Suppressor macrophage treated with lipopolysaccharide for 1 hour (primary cell): ENCODE measurements at regions not wholly inside any gene's neighbourhood (a gene's known extent, or its start where the extent isn't known, plus 50 kb on each side); places are given as distances from the start of the nearest gene placed in this dataset.

Source experiments
- DNase-seq, 3 donors: peaks; one replicate each; pipeline ENCODE4 v3.0.0-alpha.2; 2020 to 2022

DNA sequence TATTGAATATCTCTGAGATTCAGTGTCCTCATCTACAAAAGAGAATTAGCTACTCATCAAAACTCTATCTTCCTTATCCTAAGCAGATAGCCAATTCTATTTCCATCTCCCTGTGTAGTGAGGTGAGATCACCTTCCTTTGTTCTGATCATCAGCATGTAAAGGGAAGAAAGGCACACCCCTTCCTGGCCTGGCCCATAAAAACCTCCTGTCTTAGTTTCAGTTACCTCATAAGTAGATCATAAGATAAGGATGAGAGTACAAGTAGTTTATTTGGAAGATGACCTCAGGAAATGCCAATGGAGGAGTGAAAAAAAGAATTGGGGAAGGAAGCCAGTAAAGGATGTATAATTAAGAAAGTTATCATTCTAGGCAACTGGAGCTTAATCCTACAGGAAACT is 114.5 kb upstream of the GADL1 start:
- DNase-seq, result no peak

GRCh38 chr3:31009881-31010280 is 115.4 kb upstream of the GADL1 start:
- no peak for DNase-seq

DNA sequence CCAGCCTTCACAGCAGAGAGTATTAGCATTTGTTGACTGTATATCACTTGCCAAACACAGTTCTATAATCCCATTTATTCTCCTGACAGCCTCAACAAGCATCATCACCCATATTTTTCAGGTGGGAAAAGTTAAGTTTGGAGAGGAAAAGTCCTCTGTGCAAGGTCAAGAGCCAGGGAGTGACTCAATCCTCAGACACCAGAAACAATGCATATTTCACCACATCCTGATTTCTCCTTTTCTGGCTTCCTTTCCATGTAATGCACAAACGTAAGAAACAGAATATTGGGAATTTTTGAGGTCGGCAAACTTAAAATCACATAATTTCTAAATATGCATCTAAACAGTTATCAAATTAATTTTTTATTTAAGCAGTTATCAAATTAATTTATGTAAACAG is 116.0 kb upstream of the GADL1 start:
- peak; percentile 13 to 39 (median 32) for DNase-seq

DNA sequence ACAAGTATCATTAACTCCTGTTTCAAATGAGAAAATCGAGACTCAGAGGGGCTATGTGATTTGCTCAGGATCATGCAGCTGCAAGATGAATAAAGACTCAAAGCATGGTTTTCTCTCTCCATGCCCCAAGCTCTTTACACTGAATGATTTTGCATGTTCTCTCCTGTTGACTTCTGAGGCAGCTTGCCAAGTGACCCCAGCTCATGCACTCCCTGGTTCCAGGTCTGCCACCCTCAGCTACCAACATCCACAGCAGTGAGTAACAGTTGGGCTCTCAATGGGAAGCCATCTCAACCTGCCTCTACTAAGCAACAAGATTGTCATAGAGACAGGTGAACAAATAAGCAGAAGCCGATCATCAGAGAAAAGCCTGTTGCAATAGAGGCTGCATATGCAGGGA is 116.9 kb upstream of the GADL1 start:
- DNase-seq, result no peak

DNA sequence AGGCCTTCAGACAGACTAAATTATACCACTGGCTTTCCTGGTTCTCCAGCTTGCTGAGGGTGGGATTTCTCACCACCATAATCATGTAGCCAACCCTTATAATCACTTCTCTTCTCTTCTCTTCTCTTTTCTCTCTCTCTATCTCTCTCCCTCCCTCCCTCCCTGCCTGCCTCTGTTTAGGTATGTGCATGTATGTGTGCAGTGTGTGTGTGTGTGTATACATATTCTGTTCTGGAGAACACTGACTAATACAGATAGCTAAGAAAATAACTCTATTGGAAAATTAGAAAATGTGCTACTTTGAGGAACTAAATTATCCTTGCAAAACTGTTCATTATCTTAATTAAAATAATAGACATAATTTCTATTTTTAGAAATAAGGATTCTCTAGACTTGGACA is 118.6 kb upstream of the GADL1 start:
- no peak for DNase-seq

- DNase-seq, result no peak
These were observed 119.4 kb upstream of the GADL1 start for GRCh38 chr3:31013843-31014242.

DNA sequence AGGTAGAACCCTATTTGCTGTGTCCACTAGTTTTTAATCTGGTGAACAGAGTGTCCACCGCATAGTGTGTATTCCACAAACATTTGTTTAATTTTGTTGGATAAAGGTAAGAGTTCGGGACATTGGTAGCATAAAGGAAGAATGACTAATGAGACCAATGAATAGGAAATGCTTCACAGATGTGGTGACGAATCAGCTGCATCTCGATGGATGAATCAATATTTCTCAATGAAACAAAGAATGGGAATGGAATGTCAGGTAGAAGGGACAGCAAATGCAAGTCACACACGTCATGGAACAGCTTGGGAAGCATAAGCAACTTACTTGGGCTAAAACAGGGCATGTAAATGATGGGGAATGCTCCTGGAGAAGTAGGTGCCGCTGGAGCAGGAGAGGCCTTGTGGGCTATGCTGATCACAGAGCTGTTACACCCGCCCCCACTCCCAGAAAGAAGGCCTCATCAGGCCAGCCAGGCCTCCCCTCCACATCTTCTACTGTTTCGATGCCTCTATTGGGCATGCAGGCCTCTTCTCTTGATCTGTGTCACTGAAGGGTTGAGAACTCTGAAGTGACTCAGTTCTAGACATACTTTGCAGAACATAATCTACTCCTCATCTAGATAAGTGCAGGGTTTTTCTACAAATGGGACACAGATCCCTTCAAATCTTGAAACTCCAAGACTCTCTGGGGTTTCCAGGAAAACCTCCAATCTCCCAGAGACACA is 120.0 kb upstream of the GADL1 start:
- no peak for DNase-seq

- DNase-seq, result no peak
These were observed 121.7 kb upstream of the GADL1 start for GRCh38 chr3:31016196-31016595.

DNA sequence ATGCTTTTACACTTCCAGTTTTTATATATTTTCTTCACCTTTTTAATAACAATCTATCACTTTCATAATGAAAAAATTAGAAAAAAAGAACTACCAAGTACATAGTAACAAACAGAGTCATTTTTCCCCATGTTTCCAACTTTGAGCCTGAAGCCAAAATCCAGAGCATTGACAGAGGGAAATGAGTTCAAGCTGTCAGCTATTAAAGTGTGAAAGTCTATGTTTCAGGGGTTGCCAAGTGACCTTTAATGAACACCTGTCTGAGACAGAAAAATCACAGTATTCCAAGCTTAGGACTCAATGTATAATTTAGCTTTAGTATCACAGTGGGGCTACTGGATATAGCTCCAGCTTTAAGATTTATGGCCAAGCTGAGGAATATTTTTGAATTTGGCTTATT is 128.3 kb upstream of the GADL1 start:
- DNase-seq, result no peak

GRCh38 chr3:31025541-31025940 is 131.1 kb upstream of the GADL1 start:
- DNase-seq, result peak; percentile 19 to 29 (median 23)

GRCh38 chr3:31027191-31027761 is 132.8 kb upstream of the GADL1 start:
- DNase-seq, result no peak

DNA sequence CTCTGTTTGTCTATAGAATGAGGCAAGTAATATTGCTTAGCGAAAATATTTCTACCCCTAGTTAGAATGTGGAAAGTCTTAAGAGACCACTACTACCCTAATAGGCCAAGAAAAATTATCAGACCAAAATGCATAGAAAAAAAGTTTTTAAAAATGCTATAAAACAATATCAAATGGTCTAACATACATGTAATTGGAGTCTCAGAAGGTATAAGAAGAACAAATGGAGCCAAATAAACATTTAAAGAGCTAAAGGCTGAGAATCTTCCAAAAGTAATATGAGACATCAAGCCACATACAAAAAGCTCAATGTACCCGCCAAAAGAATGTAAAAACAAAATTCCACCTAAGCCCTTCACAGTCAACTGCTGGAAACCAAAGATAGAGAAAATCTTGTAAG is 133.5 kb upstream of the GADL1 start:
- DNase-seq, result no peak

- DNase-seq, result no peak
These were observed 134.3 kb upstream of the GADL1 start for GRCh38 chr3:31028766-31029165.

DNA sequence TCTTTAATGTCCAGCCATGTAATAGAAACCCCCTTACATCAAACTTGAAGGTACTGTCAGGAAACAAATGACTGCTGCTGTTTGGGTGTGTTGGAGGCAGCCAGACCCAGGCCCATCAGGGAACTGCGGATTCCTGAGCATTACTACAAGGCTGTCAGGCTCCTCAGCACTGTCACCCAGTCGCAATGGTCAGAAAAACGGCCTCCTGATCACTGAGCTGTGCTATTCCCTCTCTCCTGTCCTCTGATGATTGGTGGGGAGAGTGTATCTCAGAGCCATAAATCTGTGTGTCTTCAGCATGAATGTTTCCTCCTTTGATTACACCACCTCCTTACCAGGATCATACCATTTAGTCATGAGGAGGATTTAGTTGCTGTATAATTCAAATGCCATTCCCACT is 135.2 kb upstream of the GADL1 start:
- no peak for DNase-seq

DNA sequence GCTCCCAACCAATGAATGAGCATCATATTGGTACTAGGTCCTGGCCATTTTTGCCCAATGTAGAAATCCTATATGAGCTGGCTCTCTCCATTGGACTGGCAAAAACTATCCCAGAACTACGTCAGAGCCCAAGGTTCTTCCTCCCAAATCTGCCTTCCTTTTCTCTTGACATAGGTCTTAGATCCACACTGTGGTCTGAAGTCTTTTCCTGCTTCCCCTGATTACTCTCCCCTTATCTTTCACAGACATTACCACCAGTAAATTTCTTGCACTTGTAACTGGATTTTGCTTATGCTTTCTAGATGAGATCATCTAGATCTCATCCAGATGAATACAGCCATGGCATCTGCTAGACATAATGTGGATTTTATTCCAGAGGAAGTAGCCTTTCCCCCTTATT is 141.2 kb upstream of the GADL1 start:
- no peak for DNase-seq

GRCh38 chr3:31038086-31038739 is 143.8 kb upstream of the GADL1 start:
- DNase-seq, result no peak

GRCh38 chr3:31039145-31039544 is 144.7 kb upstream of the GADL1 start:
- peak; percentile 10 to 22 (median 11) for DNase-seq

DNA sequence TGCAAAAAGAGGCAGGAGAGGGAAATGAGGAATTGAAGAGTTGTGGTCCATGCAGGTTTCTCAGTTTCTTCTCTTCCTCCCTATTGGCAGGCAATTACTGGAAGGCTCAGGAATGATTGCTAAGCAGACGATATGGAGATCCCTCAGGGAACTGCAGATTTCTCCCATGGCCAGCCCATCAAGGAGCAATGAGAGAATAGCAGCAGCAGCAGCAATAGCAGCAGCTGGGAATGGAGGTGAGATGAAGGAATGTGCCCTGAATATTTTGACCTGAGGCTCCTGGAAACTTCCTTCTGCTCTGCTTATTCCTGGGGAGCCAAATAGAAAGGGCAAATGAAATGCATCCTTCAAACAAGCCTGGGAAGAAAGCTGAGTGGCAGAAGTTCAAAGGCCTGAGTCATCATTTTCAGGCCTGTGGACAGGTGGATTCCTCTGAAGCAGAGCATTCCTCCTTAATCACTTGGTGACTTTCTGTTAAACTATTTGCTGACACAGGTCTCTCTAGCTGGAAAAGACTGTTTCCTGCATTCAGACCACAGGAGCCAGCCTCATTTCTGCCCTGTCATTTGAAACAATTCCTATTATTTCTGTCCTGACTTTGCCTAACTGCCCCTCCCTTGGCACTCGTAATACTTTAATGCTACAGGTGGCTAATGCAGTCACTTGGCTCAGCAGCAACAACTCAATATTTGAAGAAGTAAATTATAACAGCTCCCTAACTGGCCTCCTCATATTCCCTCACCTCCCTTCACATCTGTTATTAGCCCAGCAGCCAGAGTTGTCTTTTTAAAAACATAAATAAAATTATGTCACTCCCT is 146.9 kb upstream of the GADL1 start:
- no peak for DNase-seq

GRCh38 chr3:31043184-31043819 is 148.8 kb upstream of the GADL1 start:
- DNase-seq, result peak; percentile 34 to 51 (median 49)

GRCh38 chr3:31047673-31048072 is 153.2 kb upstream of the GADL1 start:
- no peak for DNase-seq

DNA sequence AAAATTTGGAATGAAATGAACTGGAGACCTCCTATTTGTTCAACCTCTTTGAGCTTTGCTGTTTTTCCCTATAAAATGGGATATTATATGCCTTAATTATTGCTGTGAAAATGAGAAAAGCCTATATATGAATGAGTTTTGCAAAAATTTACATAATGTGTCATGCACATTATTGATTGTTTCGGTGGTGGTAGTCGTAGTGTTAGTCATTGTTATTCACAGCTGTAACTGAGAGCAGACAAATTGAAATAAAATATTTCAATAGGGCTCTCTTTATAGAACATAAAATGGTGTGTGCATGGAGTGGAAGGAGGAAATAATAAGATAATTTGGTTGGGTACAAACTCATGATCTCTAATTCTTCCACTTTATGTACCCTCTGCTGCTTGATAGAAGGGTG is 153.7 kb upstream of the GADL1 start:
- no peak for DNase-seq

GRCh38 chr3:31050296-31050695 is 155.8 kb upstream of the GADL1 start:
- no peak for DNase-seq

DNA sequence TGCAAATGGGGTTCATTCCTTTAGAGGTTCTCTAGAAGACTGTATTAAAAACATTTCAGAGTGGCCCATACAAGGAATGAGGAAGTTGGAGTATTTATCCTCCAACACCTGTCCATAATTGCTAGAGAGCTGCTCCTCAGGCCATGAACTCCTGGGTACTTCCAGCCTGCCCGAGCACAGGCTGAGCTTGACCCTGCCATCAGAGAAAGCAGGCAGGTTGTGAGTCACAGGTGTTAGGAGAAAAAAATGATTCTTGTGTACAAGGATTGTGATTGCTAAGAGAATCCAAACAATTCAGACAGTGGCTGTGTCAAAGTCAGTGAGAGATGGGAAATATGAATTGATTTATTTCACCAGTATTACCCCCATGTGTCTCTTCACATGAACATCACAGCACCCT is 156.8 kb upstream of the GADL1 start:
- no peak for DNase-seq
